Stimulated activated CD4-positive, alpha-beta T cell treated with anti-CD3 and anti-CD28 coated beads, Interleukin-15, amount 100 ng/mL, for 1 hour (primary cell): ENCODE measurements at regions not wholly inside any gene's neighbourhood (a gene's known extent, or its start where the extent isn't known, plus 50 kb on each side); places are given as distances from the start of the nearest gene placed in this dataset.

Experiments
- DNase-seq, 2 donors: peaks; one replicate each; pipeline ENCODE4 v3.0.0-alpha.2; 2020; ENCODE audit warnings: low read depth in 1 of 2, low spot score in 1 of 2

DNA sequence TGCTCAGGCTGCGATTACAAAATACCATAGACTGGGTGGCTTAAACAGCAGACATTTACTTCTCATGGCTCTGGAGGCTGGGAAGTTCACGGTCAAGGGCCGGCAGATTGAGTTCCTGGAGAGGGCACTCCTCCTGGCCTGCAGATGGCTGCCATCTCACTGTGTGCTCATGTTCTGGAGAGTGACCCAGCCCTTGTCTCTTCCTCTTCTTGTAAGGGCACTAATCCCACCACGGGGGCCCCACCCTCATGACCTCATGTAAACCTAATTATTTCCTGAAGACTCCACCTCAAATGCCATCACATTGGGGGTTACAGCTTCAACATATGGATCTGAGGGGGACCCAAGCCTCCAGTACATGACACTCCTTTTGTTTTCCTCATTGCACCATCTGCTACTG is 56.0 kb upstream of the CLDN10 start:
- DNase-seq = no peak

- DNase-seq = no peak
Observed at GRCh38 chr13:95497381-95497807, 55.1 kb upstream of the CLDN10 start.

DNA sequence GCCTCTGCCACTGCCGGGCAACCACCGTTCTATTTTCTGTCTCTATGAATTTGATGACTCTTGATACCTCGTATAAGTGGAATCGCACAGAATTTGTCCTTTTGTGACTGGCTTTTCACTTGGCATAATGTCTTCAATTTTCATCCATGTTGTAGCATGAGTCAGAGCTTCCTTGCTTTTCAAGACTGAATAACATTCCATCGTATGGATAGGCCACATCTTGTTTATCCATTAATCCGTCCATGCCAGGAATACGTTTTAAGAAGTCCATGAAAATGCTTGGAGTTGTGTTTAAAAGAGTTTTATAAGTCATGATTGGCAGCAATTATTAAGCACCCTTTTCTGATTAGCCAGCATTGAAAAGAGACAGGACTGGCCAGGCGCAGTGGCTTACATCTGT is 53.6 kb upstream of the CLDN10 start:
- DNase-seq = no peak

- DNase-seq = no peak
Observed at GRCh38 chr13:95499811-95500712, 52.5 kb upstream of the CLDN10 start.

- no peak for DNase-seq
Observed at GRCh38 chr13:95502216-95502615, 50.3 kb upstream of the CLDN10 start.
